Motor neuron (in vitro differentiated cells): ENCODE measurements at regions not wholly inside any gene's neighbourhood (a gene's known extent, or its start where the extent isn't known, plus 50 kb on each side); places are given as distances from the start of the nearest gene placed in this dataset.

Experiments
- ATAC-seq, 8 experiments: fragments of 200-7000 bp; cut with Tn5 transposase; replicated peaks in 6 of 8; 2 replicates each; pipeline ENCODE4 v1.8.0; 2021; ENCODE audit warnings: mild to moderate bottlenecking in 8 of 8, moderate library complexity in 8 of 8
- H3K27ac ChIP-seq, 2 donors: fragments of 250-450 bp; sonication (Bioruptor Pico); 2 replicates each; pipeline ENCODE4 v1.9.0; 2021; ENCODE audit warnings: antibody characterized with exemption in 2 of 2, mild to moderate bottlenecking in 2 of 2, moderate library complexity in 1 of 2
- H3K4me1 ChIP-seq, 2 donors: fragments of 250-450 bp; sonication (Bioruptor Pico); replicated peaks in 1 of 2; 2 replicates each; pipeline ENCODE4 v1.6.1; 2021; ENCODE audit warnings: antibody characterized with exemption in 2 of 2, mild to moderate bottlenecking in 2 of 2, moderate library complexity in 1 of 2
- H3K4me3 ChIP-seq, 5 donors: fragments of 250-450 bp; sonication (Bioruptor Pico); 2 replicates each; pipeline ENCODE4 v1.9.0; 2021; ENCODE audit warnings: antibody characterized with exemption in 5 of 5, mild to moderate bottlenecking in 5 of 5, moderate library complexity in 4 of 5
- WGBS, 10 experiments: fragments of 450-650 bp; shearing (Covaris generic); methylation state at CpG; one replicate each; pipeline ENCODE4 v1.0.0; 2022; 5-methylcytosine and 5-hydroxymethylcytosine counted together
- in situ Hi-C, 9 experiments: fragments of 400-800 bp; cut with MboI; loops; one replicate each; pipeline ENCODE4 v1.15.0; 2021; ENCODE audit warnings: low sequenced_read_pairs in 9 of 9, low pct_unique_long_range_greater_than_20kb in 2 of 9; ENCODE audit not compliant: unreplicated experiment in 9 of 9

- no peak for ATAC-seq
- Histone ChIP-seq H3K4me3 (no peak overlapping the region), H3K27ac (no peak overlapping the region), H3K4me1 (peaks cover 14 to 15% of the 10 kb centered on the region in 2 donors)
- 0 to 100% (median 92%) methylated on average over 1 of the region's 1 CpG; no CpG with 5 or more reads in 3 of the 10 experiments for WGBS, 10 experiments
- in situ Hi-C loops: no loop called here
These were observed 264.7 kb downstream of the BAMBI start for GRCh38 chr10:28942012-28942411.

DNA sequence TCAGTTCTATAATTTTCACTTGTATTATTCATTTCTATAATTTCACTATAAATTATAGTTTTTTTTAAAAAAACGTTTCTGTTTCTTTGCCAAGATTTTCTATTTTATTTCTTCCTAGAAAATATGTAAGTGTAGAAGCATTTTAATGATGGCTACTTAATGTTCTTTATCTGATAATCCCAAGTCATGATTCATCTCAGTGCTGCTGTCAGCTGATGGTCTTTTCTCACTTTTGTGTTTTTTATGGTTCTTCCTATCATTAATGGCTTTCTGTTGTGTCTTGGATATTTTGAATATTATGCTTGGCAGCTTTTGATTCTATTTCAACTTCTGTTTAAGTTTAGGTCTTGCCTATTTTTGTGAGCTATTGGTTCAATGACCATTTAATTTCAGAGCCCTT lies 268.6 kb downstream of the BAMBI start:
- in situ Hi-C loops: no loop called here
- no peak overlapping the region for H3K27ac ChIP-seq
- peaks cover 8% of the 10 kb centered on the region in 2 donors for H3K4me1 ChIP-seq
- H3K4me3 ChIP-seq: no peak overlapping the region
- WGBS, 10 experiments: 0 to 76% (median 27%) methylated on average over 1 of the region's 1 CpG
- ATAC-seq: no peak

DNA sequence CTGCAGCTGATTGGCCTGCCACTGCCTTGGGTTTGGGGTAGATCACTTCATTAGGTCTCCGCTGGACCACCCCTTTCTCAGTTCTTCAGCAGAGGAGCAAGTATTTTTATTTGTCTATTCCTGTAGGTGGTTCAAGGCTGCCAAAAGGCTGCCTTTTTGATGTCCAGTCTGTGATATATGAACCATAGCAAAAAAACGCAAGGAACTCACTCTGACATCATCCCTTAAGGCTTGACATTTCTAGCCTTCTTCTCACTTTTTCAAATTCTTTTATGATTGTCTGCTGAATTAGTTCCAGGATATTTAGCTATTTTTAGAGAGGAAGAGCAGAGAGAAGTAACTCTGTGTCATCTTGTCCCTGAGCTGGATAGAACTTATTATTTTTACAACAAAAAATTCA lies 269.2 kb downstream of the BAMBI start:
- 17 to 100% (median 71%) methylated on average over 1 to 2 of the region's 2 CpGs; no CpG with 5 or more reads in 1 of the 10 experiments for WGBS, 10 experiments
- H3K4me1 ChIP-seq: peaks cover 8% of the 10 kb centered on the region in 2 donors
- no peak overlapping the region for H3K4me3 ChIP-seq
- in situ Hi-C loops: no loop called here
- ATAC-seq: no peak
- H3K27ac ChIP-seq: no peak overlapping the region

- no peak overlapping the region for H3K4me3 ChIP-seq
- no peak overlapping the region for H3K27ac ChIP-seq
- H3K4me1 ChIP-seq: peaks cover 8% of the 10 kb centered on the region in 2 donors
- WGBS, 10 experiments: 5 to 88% (median 60%) methylated on average over 1 to 6 of the region's 6 CpGs; no CpG with 5 or more reads in 1 of the 10 experiments
- in situ Hi-C loops: no loop called here
- ATAC-seq: no peak
These were observed 269.9 kb downstream of the BAMBI start for GRCh38 chr10:28947171-28947570.

GRCh38 chr10:28948046-28948445 lies 270.7 kb downstream of the BAMBI start:
- in situ Hi-C loops: no loop called here
- Histone ChIP-seq H3K27ac (no peak overlapping the region), H3K4me1 (peaks cover 8% of the 10 kb centered on the region in 2 donors), H3K4me3 (no peak overlapping the region)
- WGBS, 10 experiments: 0 to 100% (median 67%) methylated on average over 1 of the region's 1 CpG; no CpG with 5 or more reads in 4 of the 10 experiments
- ATAC-seq: no peak

GRCh38 chr10:28949005-28950004 lies 272.0 kb downstream of the BAMBI start:
- Histone ChIP-seq H3K27ac (no peak overlapping the region), H3K4me3 (no peak overlapping the region), H3K4me1 (peaks cover 8% of the 10 kb centered on the region in 2 donors)
- ATAC-seq: no peak
- in situ Hi-C loops: no loop called here
- 13 to 98% (median 88%) methylated on average over 2 to 8 of the region's 8 CpGs for WGBS, 10 experiments

- Histone ChIP-seq H3K4me3 (no peak overlapping the region), H3K4me1 (peaks cover 8% of the 10 kb centered on the region in 2 donors), H3K27ac (no peak overlapping the region)
- ATAC-seq: no peak
- 29 to 100% (median 71%) methylated on average over 1 to 6 of the region's 6 CpGs for WGBS, 10 experiments
- in situ Hi-C loops: no loop called here
These were observed 274.2 kb downstream of the BAMBI start for GRCh38 chr10:28951484-28951883.

GRCh38 chr10:28952523-28952922 lies 275.2 kb downstream of the BAMBI start:
- Histone ChIP-seq H3K27ac (no peak overlapping the region), H3K4me3 (no peak overlapping the region), H3K4me1 (peaks cover 8% of the 10 kb centered on the region in 2 donors)
- in situ Hi-C loops: no loop called here
- ATAC-seq: no peak

- in situ Hi-C loops: no loop called here
- H3K4me1 ChIP-seq: peaks cover 2 to 3% of the 10 kb centered on the region in 2 donors
- no peak for ATAC-seq
- WGBS, 10 experiments: 17 to 97% (median 73%) methylated on average over 2 of the region's 2 CpGs; no CpG with 5 or more reads in 1 of the 10 experiments
- H3K27ac ChIP-seq: no peak overlapping the region
- no peak overlapping the region for H3K4me3 ChIP-seq
These were observed 276.9 kb downstream of the BAMBI start for GRCh38 chr10:28954211-28954610.

DNA sequence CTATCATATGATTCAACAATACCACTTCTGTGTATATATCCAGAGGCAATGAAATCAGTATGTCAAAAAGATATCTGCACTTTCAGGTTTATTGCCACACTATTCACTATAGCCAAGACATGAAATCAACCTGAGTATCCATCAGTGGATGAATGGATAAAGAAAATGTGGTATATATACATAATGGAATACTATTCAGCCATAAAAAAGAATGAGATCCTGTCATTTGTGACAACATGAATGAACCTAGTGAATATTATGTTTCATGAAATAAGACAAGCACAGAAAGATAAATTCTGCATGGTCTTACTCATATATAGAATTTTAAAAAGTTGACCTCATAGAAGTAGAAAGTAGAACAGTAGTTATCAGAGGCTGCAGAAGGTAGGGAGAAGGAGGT lies 281.1 kb downstream of the BAMBI start:
- no peak overlapping the region for H3K27ac ChIP-seq
- ATAC-seq: no peak
- in situ Hi-C loops: no loop called here
- H3K4me1 ChIP-seq: peaks cover 0 to 6% of the 10 kb centered on the region in 2 donors
- no peak overlapping the region for H3K4me3 ChIP-seq

DNA sequence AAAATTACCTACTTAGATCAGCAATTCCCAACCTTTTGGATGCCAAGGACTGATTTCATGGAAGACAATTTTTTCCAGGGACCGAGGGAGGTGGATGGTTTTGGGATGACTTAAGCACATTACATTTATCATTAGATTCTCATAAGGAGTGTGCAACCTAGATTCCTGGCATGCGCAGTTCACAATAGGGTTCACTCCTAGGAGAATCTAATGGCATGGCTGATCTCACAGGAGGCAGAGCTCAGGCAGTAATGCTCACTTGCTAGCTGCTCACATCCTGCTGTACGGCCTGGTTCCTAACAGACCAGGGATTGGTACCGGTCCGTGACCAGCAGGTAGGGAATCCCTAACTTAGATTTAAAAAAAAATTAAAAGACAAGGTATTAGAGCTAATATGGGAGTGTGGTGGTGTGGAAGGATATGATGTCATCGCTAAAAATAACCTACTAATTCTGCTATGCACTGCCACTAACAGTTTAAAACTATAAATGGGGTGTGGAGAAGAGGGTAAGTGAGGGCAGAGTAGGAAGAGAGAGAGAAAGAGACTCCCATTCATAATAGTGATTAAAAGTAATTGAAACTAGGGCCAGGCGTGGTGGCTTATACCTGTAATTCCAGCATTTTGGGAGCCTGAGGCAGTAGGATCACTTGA lies 282.7 kb downstream of the BAMBI start:
- peak in 5 of 8 experiments; percentile 68 to 91 (median 76) for ATAC-seq
- in situ Hi-C loops: no loop called here
- WGBS, 10 experiments: 28 to 100% (median 93%) methylated on average over 1 to 7 of the region's 7 CpGs

GRCh38 chr10:28962768-28963167 lies 285.4 kb downstream of the BAMBI start:
- 14 to 100% (median 88%) methylated on average over 1 to 4 of the region's 4 CpGs; no CpG with 5 or more reads in 1 of the 10 experiments for WGBS, 10 experiments
- in situ Hi-C loops: no loop called here
- ATAC-seq: no peak
- H3K4me3 ChIP-seq: no peak overlapping the region
- H3K27ac ChIP-seq: no peak overlapping the region
- peaks cover 0 to 6% of the 10 kb centered on the region in 2 donors for H3K4me1 ChIP-seq

More for the DNA sequence above, 282.7 kb downstream of the BAMBI start:
- Histone ChIP-seq H3K4me3 (no peak overlapping the region), H3K4me1 (peaks cover 0 to 6% of the 10 kb centered on the region in 2 donors), H3K27ac (no peak overlapping the region)

- H3K4me3 ChIP-seq: no peak overlapping the region
- peaks cover 0 to 6% of the 10 kb centered on the region in 2 donors for H3K4me1 ChIP-seq
- no peak overlapping the region for H3K27ac ChIP-seq
- no peak for ATAC-seq
- 20 to 100% (median 88%) methylated on average over 1 to 5 of the region's 5 CpGs; no CpG with 5 or more reads in 1 of the 10 experiments for WGBS, 10 experiments
- in situ Hi-C loops: no loop called here
These were observed 286.4 kb downstream of the BAMBI start for GRCh38 chr10:28963539-28964221.
